PC-3 (cell line): ENCODE measurements at regions not wholly inside any gene's neighbourhood (a gene's known extent, or its start where the extent isn't known, plus 50 kb on each side); places are given as distances from the start of the nearest gene placed in this dataset.

ENCODE experiments used
- ATAC-seq: fragments of 200-7000 bp; cut with Tn5 transposase; 2 replicates; pipeline ENCODE4 v1.9.1; 2020; ENCODE audit warnings: mild to moderate bottlenecking, moderate library complexity
- BruUV-seq: library from RNA; stranded (reverse); fragments of 400-500 nt; replicated peaks from 2 replicates; lab custom pipeline; 2021; lab: Mats Ljungman, UMichigan
- CTCF ChIA-PET: fragments of 300-600 bp; sonication (Branson Sonifier 250); formaldehyde crosslinking; loops from one replicate; lab custom pipeline; 2022; ENCODE audit warnings: antibody characterized with exemption; lab: Charles Lee
- POLR2A ChIA-PET: fragments of 300-600 bp; sonication (Branson Sonifier 250); formaldehyde crosslinking; loops from one replicate; lab custom pipeline; 2022; ENCODE audit warnings: antibody characterized with exemption; ENCODE audit not compliant: unreplicated experiment; lab: Charles Lee
- DNase-seq: peaks from one replicate; pipeline ENCODE4 v3.0.0-alpha.2; 2015
- H2AFZ ChIP-seq: fragments of 300-600 bp; sonication (generic); 2 replicates; pipeline ENCODE4 v1.6.0; 2016; ENCODE audit warnings: antibody characterized with exemption, low read length
- H3F3A ChIP-seq: fragments of 300-600 bp; sonication (generic); one replicate; pipeline ENCODE4 v1.6.0; 2017; ENCODE audit warnings: antibody characterized with exemption, low read length, control low read depth, mild to moderate bottlenecking; ENCODE audit not compliant: unreplicated experiment
- H3K27ac ChIP-seq: fragments of 300-600 bp; sonication (generic); 2 replicates; pipeline ENCODE4 v1.5.1; 2016; ENCODE audit warnings: mild to moderate bottlenecking, low read length
- H3K27me3 ChIP-seq: fragments of 300-600 bp; sonication (generic); 2 replicates; pipeline ENCODE4 v1.6.1; 2016; ENCODE audit warnings: low read length, mixed read lengths
- H3K36me3 ChIP-seq: fragments of 300-600 bp; sonication (generic); 2 replicates; pipeline ENCODE4 v1.6.1; 2016; ENCODE audit warnings: low read depth, mixed run types, low read length, mixed read lengths
- H3K4me1 ChIP-seq: fragments of 300-600 bp; sonication (generic); 2 replicates; pipeline ENCODE4 v1.5.1; 2016; ENCODE audit warnings: low read length; ENCODE audit not compliant: insufficient read depth
- H3K4me2 ChIP-seq: fragments of 300-600 bp; sonication (generic); 2 replicates; pipeline ENCODE4 v1.6.0; 2016; ENCODE audit warnings: low read length
- H3K4me3 ChIP-seq: fragments of 300-600 bp; sonication (generic); 2 replicates; pipeline ENCODE4 v1.5.1; 2016; ENCODE audit warnings: mild to moderate bottlenecking, low read length, mixed read lengths
- H3K79me2 ChIP-seq: fragments of 300-600 bp; sonication (generic); 2 replicates; pipeline ENCODE4 v1.6.1; 2017; ENCODE audit warnings: low read length, mixed read lengths
- H3K9ac ChIP-seq: fragments of 300-600 bp; sonication (generic); 2 replicates; pipeline ENCODE4 v1.6.0; 2016; ENCODE audit warnings: mild to moderate bottlenecking, low read length
- H3K9me2 ChIP-seq: fragments of 300-600 bp; sonication (generic); replicated peaks from 2 replicates; pipeline ENCODE4 v1.6.1; 2016; ENCODE audit warnings: mixed run types, low read length, mixed read lengths
- H3K9me3 ChIP-seq: fragments of 300-600 bp; sonication (generic); 2 replicates; pipeline ENCODE4 v1.6.1; 2016; ENCODE audit warnings: low read length, mixed read lengths
- H4K20me1 ChIP-seq: fragments of 300-600 bp; sonication (generic); 2 replicates; pipeline ENCODE4 v1.6.1; 2016; ENCODE audit warnings: low read length, mixed read lengths
- CTCF ChIP-seq: fragments of 300-600 bp; sonication (generic); conservative IDR thresholded peaks from 2 replicates; pipeline ENCODE4 v1.5.1; 2017; ENCODE audit warnings: antibody characterized with exemption, low read depth, mild to moderate bottlenecking, low read length
- EZH2 ChIP-seq: fragments of 300-600 bp; sonication (generic); IDR thresholded peaks from one replicate; pipeline ENCODE4 v1.6.1; 2017; ENCODE audit warnings: antibody characterized with exemption, mild to moderate bottlenecking, low read length; ENCODE audit not compliant: unreplicated experiment
- EZH2phosphoT487 ChIP-seq: fragments of 300-600 bp; sonication (generic); IDR thresholded peaks from 2 replicates; pipeline ENCODE4 v1.6.1; 2018; ENCODE audit warnings: mild to moderate bottlenecking, antibody characterized with exemption, low read length, borderline replicate concordance
- intact Hi-C: fragments of 100-400 bp; cut with micrococcal nuclease; formaldehyde crosslinking; loops from 2 replicates; pipeline ENCODE4 v1.9.0; 2023

- ChIA-PET POLR2A (no interaction called here), CTCF (no interaction called here)
- Histone ChIP-seq H3K27me3 (no peaks in the 10 kb centered on the region), H3F3A (no peaks in the 10 kb centered on the region), H2AFZ (no peak overlapping the region), H3K4me3 (no peak overlapping the region), H4K20me1 (no peaks in the 10 kb centered on the region), H3K36me3 (no peaks in the 10 kb centered on the region), H3K9me2 (no peaks in the 10 kb centered on the region), H3K27ac (no peak overlapping the region), H3K79me2 (no peaks in the 10 kb centered on the region), H3K4me1 (no peaks in the 10 kb centered on the region), H3K9me3 (no peaks in the 10 kb centered on the region), H3K4me2 (no peak overlapping the region), H3K9ac (no peak overlapping the region)
- no TSS peak for BruUV-seq
- ATAC-seq (no peak), DNase-seq (no peak)
- intact Hi-C loops: no loop called here
- peak; percentile 31; the same call in 1 of the 2 replicates for TF ChIP-seq CTCF
- no peak for TF ChIP-seq EZH2phosphoT487
Observed at GRCh38 chr4:164023214-164023613, 528.7 kb downstream of the TMA16 start.

- H3K79me2 ChIP-seq: no peaks in the 10 kb centered on the region
- ChIA-PET POLR2A (no interaction called here), CTCF (no interaction called here)
- DNase-seq: no peak
- H4K20me1 ChIP-seq: no peaks in the 10 kb centered on the region
- no peaks in the 10 kb centered on the region for H3K36me3 ChIP-seq
- no peaks in the 10 kb centered on the region for H3K27me3 ChIP-seq
- H3K4me1 ChIP-seq: no peaks in the 10 kb centered on the region
- TF ChIP-seq EZH2 (no peak), EZH2phosphoT487 (no peak), CTCF (no peak)
- ATAC-seq: no peak
- H3K9ac ChIP-seq: no peak overlapping the region
- no peak overlapping the region for H3K4me3 ChIP-seq
- H2AFZ ChIP-seq: no peak overlapping the region
- H3K9me2 ChIP-seq: no peaks in the 10 kb centered on the region
- intact Hi-C loops: loop anchor here (1.0 kb wide), 1 partner anchor 176 kb away; no protein-coding TSS in a partner anchor
- no peak overlapping the region for H3K4me2 ChIP-seq
- H3K9me3 ChIP-seq: no peaks in the 10 kb centered on the region
- H3F3A ChIP-seq: no peaks in the 10 kb centered on the region
- no peak overlapping the region for H3K27ac ChIP-seq
- no TSS peak for BruUV-seq
Observed at GRCh38 chr4:164027805-164028204, 533.3 kb downstream of the TMA16 start.

GRCh38 chr4:164039482-164039881 is 545.0 kb downstream of the TMA16 start:
- H3F3A ChIP-seq: no peaks in the 10 kb centered on the region
- H4K20me1 ChIP-seq: no peaks in the 10 kb centered on the region
- no TSS peak for BruUV-seq
- H3K4me2 ChIP-seq: no peak overlapping the region
- no peaks in the 10 kb centered on the region for H3K4me1 ChIP-seq
- DNase-seq (no peak), ATAC-seq (no peak)
- H3K79me2 ChIP-seq: no peaks in the 10 kb centered on the region
- intact Hi-C loops: no loop called here
- no peaks in the 10 kb centered on the region for H3K9me3 ChIP-seq
- H3K9ac ChIP-seq: no peak overlapping the region
- H3K9me2 ChIP-seq: no peaks in the 10 kb centered on the region
- H3K4me3 ChIP-seq: no peak overlapping the region
- ChIA-PET POLR2A (no interaction called here), CTCF (no interaction called here)
- TF ChIP-seq EZH2phosphoT487 (no peak), EZH2 (no peak), CTCF (no peak)
- H3K27ac ChIP-seq: no peak overlapping the region
- no peaks in the 10 kb centered on the region for H3K27me3 ChIP-seq
- H3K36me3 ChIP-seq: no peaks in the 10 kb centered on the region
- H2AFZ ChIP-seq: no peak overlapping the region
